GM18507 (cell line): ENCODE measurements at regions not wholly inside any gene's neighbourhood (a gene's known extent, or its start where the extent isn't known, plus 50 kb on each side); places are given as distances from the start of the nearest gene placed in this dataset.

Source experiments
- DNase-seq: peaks from one replicate; pipeline ENCODE4 v3.0.0; 2011; ENCODE audit warnings: low read depth; ENCODE audit not compliant: insufficient read length; ENCODE audit errors: extremely low spot score
- FAIRE-seq: peaks from 2 replicates; lab custom pipeline; 2011; peaks lifted over from hg19 to GRCh38; lab: Jason Lieb, UNC

DNA sequence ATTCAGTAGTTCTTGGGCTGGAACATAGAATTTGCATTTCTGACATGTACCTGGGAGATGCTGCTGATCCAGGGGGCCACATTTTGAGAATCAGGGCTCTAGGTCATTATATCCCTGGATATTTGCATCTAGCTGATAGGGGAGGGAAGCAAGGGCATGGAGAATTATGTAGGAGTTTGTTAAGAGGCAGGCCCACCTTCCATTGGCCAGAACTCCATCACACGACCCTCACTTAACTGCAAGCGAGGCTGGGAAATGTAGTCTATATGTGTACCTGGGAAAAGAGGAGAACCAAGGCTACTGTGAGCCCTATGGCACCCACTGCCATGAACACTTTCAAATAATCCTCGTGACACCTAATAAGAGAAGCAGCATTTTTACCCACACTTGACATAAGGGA is 657.6 kb downstream of the MED13L start:
- no peak for DNase-seq
- no peak for FAIRE-seq

DNA sequence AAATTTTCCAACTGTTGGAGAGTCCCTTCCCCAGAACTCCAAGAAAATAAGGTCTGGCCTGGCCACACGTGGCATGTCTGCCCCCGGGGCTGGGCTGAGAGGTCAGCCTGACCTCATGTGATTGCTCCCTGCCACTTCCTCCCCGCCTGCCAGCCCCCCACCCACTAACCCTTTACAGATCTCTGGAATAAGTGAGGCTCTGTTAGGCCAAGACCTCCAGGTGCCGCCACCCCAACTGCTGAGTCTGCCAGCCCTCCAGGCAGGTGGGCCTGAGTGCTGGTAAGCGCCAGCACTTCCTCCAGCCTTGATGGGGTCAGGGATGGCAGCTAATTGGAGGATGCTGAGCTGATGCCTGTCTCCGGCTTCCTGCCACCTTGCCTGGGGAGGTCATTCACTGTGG is 658.4 kb downstream of the MED13L start:
- FAIRE-seq = no peak
- DNase-seq = no peak

DNA sequence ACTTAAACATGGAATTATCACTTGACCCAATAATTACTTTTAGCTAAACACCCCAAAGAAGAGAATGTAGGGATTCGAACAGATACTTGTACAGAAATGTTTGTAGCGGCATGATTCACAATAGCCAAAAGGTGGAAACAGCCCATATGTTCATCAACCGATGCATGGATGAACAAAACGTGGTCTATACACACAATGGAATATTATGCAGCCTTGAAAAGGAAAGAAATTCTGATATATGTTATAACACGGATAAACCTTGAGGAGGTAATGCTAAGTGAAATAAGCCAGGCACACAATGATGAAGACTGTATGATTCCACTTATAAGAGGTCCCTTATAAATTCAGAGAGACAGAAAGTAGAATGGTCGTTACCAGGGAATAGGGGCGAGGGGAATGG is 659.4 kb downstream of the MED13L start:
- FAIRE-seq (no peak), DNase-seq (no peak)

DNA sequence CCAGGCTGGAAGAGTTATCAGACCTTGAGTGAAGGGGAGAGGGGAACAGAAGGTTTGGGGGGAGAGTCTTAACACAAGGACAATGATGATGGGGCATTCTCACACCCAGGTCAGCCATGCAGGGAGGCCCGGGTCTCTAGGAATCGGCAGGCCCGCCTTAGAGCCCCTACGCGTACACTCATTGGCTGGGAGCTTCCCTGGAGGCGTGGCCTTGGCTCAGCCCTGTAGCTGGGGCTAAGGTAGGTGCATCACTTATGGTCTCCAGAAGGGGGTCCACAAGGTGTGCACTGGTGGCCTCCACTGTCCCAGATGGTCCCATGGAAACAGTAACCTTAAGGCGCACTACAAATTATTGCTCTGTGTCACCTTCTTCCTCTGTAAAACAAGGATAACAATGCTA is 660.1 kb downstream of the MED13L start:
- FAIRE-seq (no peak), DNase-seq (no peak)

DNA sequence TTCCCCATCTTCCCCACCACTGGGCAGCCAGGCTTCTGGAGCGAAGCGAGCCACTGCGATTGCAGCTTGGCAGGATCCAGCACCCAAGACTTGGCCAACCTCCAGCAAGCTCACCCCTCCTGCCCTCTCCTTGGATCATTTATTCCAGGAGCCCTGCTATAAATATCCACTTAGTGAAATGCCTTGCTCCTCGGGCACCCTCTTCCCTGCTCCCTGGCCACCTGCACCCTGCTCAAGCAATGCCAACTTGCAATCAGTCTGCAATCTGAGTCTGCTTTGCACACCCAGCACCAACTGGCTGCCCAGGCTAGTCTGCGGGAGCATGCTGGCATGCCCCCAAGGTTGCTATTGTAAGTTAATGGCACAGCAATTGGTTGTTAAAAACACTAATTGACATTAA is 666.0 kb downstream of the MED13L start:
- FAIRE-seq (no peak), DNase-seq (no peak)

DNA sequence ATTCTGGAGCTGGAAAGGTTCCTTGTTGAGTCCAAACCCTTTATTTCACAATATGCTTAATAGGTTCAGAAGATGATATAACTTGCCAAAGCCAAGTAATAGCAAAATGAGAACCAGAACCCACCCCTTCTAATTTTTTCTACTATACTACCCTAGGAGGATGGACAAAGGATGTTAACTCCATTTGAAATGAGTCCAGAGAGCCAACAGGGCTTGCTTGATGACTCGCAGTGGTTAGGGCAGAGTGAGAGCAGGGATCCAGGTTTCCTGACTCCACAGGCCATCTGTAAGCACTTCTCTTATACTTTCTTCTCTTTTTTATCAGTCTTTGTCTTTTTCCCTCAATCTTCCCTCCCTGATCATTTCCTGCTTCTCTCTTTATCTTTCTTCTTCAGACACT is 668.1 kb downstream of the MED13L start:
- FAIRE-seq (no peak), DNase-seq (no peak)

DNA sequence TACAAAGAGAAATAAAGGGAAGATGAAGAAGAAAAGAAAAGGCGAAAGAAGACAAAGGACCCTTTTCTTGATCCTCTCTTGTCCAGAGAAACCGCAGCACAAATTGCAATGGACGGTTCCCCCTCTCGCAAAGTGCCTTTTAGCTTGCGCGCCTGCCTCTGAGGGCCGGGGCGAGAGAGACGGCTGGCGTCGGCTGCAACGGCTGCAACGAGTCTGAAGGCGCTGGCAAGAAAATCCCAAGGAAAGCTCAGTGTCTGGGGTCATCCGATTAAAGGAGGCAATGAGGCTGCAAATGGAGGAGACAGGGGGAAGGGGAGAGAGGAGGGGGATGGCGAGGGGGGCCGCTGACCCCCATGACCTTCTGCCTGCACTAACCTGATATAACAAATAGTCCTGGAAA is 671.5 kb downstream of the MED13L start:
- FAIRE-seq (no peak), DNase-seq (no peak)

DNA sequence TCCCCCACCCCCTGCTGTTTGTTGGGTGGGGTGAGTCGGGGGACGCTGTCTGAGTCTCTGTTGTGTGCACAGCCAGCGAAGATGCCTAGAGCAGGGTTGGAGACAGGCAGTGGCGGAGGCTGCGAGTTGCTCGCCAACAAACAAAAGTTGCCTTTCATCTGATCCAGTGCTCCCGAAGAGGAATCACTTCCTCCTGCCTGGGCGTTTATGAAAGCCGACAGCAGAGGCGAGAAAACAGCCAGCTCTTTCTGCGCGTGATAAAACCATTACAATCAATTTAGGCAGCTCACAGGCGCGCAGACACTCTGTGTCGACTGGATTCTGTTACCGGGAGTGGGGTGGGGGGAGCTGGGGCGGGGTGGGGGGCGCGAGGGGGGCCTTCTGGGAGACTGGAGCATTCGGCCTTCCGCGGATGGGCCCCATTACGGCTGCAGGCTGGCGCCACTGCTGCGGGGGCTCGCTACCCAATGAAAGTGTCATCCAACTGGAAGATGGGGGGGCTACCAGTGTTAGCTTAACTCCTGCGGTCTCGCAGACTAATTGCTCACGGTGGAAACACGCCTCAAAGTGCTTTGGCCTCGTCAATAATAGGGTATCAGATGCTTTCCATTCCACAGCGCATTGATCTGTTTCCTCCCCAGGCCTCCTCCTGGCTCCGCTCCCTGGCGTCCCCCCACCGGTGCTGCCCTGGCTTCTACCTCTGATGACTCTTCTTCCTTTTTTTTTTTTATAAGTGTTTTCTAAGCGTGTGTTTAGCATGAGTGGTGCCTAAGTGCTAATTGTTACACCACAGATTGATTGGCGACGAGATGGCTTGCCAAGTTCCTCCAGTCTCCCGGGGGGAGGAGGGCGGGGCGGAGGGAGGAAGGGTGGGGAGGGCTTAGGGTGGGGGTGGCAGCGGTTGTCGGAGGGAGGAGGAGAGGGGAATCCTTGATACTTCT is 678.4 kb downstream of the MED13L start:
- FAIRE-seq = no peak
- DNase-seq = no peak

DNA sequence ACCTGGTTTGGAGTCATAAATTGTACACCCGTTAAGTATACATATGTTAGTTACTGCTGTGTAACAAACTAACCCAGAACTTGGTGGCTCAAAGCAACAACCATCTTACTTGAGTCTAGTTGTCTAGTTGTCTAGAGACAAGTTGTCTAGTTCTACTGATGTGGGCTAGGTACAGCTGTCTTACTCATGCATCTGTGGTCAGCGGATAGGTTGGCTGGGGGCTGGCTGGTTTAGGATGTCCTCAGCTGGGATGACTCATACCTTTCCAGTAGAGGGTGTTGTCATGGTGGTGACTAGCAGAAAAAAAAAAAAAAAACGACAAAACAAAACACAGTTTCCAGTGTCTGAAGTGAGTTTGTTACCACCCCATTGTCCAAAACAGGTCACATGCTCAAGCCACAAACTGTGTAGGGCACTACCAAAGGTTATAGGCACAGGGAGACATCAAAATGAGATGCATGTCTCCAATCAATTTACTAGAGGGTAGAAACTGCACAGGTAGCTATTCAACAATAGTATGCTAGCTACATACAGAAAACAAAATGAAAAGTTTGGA is 680.3 kb downstream of the MED13L start:
- FAIRE-seq (no peak), DNase-seq (no peak)

DNA sequence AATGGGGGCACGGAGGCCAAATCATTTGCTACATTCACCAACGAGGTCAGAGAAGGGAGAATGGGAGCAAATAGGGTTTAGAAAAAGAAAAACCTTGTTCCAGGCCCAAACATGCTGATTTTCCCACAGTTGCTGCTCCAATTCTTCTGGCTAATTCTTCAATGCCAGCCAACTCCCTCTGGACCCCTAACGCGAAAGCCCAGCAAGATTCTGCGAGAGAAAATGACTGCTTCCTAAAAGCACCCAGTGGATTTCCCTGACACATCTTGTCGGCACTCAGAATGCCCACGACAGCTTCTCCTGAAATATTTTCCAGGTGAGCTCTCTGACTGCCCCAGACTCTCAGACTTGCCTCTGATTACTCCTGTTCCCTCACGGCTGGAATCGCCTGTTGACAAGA is 689.4 kb downstream of the MED13L start:
- no peak for DNase-seq
- no peak for FAIRE-seq

DNA sequence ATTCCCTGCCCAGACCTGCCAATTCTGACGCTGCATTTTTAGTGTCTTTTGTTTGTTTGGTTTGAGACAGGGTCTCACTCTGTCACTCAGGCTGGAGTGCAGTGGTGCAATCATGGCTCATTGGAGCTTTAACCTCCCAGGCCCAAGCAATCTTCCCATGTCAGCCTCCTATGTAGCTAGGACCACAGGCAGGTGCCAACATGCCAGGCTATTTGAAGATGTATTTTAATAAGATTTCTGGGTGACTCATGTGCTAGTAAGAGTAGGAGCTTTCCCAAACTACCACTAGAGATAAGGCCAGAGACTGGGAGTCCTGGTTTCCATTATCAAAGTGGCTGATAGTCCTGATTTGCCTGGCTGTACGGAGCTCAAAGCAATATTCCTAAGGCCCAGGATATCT is 693.3 kb downstream of the MED13L start:
- FAIRE-seq = no peak
- no peak for DNase-seq

DNA sequence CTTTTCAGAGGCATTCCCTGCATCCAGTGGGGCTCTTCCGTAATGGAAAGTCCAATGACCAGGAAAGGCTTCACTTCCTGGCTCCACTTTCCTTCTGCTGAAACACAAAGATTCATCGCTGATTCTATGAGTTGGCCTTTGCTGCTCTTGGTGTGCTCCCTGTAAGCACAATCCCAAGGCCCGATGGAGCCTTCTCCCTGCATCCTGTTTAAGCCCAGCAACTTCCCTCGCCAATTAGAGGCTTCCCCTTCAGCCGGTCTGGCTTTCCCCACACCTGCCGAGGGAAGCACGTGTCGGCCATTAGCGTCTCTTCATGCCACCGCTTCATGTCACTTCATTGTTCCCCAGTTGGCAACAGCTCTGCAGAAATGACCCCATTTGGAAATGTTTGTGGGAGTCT is 693.9 kb downstream of the MED13L start:
- FAIRE-seq = no peak
- DNase-seq = no peak

DNA sequence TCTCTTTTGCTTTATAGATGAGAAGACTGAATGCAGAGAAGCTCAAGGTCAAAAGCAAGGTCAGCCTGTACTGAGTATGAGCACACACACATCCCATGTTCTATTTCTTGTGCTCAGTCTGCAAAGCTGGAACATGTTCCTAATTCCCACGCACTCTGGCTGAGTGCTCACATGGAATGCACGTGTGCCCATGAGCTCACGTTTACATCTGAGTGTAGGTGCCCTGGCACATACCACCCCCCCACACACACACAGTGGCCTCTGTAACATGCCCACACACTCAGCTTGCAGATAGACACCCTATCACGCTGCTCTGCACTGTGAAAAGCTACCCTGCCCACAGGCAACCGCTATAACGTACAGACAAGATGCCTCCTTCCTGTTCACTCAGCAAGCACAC is 700.1 kb downstream of the MED13L start:
- DNase-seq (no peak), FAIRE-seq (no peak)

DNA sequence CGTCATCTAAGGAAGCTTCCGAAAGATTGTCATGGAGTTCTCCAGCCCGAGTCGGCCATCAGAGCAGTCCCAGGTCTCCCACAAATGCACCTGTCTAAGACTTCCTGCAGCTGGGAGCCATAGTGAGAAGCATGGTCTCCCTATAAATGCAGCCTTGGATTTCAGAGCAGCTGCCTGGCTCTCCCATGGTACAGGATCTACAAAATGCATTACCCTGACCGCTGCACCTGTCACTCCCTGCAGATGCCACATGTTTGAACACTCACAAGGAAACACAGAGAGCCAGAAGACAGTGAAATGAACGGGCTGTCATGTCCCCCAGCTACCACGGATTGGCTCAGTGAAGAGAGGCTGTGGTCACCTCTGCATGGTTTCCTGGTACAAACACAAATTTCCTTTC is 702.7 kb downstream of the MED13L start:
- no peak for FAIRE-seq
- DNase-seq = no peak

DNA sequence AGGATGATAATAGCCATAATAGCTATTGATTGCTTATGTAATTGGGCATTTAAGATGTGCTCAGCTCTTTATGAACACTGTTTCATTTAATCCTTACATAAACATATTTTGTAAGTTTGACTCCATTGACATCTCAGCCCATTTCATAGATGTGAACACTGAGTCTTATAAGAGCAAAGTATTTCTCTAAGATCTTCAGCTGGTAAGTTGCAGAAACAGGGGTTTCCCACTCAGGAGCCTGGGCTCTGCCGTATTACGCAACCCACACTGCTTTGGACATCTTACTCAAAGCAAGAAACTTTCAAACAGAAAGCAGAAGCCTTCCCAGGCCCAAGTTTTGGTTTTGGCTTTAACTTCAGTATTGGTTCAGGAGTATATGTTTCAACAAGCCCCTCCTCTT is 705.1 kb downstream of the MED13L start:
- FAIRE-seq (peak; percentile 56), DNase-seq (peak; percentile 15)

DNA sequence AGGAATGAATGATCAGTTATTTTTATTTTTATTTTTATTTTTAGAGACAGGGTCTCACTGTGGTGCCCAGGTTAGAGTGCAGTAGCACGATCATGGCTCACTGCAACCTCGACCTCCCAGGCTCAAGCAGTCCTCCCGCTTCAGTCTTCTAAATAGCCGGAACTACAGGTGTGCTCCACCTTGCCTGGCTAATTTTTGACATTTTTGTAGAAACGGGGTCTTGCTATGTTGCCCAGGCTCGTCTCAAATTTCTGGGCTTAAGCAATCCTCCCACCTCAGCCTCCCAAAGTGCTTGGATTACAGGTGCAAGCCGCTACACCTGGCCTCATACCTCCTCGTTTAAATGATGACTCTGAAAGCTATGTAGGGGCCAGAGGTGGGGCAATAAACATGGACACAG is 706.0 kb downstream of the MED13L start:
- FAIRE-seq (no peak), DNase-seq (no peak)

DNA sequence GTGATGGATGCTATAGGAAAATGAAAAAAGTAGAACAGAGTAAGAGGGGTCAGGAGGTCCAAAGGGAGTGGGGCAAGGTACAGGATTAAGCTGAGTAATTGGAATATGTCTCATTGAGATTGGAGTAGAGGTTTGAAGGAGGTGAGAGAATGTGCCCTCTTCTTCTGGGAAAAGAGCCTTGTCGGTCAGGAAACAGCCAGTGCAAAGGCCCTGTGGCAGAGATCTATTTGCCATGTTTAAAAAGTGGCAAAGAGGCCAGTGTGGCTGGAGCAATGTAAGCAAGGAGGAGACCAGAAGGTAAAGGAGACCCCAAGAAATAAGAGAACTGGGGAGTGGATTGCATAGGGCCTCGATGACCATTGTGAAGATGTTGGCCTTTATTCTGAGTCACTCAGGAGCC is 706.5 kb downstream of the MED13L start:
- FAIRE-seq = no peak
- DNase-seq = no peak

DNA sequence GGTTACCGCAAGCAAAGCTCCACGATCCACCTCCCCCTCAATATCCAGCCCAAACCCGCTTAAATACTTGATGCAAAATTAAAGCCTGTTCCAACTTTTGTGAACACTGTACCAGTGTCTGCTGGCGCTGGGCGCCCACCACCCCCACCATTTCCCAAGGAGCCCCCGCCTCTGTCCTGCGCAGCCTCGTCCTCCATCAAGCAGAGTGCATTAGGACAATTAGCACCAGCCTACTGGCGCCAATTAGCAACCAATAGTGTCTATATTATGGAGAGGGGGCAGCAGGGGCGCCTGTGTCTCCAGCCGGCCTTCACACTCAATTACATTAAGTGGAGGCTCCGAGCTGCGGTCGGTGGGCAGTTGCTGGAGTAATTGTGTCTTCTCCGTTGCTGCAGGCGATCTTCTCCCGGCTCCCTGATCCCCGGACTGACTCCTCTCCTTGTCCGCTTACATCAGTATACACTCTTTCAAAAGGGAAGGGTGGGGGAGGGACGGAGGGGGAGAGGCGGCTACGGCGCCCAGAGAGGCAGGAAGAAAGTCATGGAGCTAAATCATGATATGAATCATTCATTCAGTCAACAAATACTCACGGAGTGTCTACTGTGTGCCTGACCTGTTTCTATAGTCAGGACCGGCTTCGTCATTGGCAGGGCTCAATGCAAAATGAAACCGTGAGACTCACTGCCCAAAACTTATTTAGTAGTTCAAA is 707.3 kb downstream of the MED13L start:
- no peak for DNase-seq
- FAIRE-seq = no peak

DNA sequence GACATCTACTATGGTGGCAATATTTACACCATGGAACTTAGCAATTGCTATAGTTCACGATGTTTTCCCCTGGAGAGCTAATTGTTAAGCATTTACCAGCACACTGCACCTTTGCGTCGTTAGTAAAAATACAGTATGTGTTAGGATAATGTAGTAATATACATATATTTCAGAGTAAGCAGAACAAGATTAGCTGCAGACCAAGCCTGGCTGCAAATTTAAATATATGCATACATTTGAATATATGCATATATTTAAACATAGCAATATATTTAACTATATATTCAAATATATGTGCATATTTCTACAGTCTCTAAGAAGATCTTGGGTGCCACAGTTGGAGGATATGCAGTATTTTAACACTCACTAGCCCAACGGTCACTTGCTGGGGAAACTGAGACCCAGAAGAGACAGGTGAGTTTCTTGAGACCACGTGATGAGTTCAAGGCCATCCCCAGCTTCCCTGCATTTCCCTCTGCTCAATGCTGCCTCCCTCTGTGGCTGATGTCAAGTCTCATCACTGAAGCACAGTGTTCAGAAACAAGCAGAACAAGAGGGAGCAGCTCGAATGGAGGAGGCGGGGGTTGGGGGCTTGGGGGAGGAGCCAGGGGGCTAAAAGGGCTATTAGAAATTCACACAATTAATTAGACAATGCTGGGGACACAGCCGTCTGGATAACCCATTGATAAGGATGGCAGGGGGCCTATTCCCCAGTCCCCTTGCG is 708.0 kb downstream of the MED13L start:
- FAIRE-seq = no peak
- no peak for DNase-seq

DNA sequence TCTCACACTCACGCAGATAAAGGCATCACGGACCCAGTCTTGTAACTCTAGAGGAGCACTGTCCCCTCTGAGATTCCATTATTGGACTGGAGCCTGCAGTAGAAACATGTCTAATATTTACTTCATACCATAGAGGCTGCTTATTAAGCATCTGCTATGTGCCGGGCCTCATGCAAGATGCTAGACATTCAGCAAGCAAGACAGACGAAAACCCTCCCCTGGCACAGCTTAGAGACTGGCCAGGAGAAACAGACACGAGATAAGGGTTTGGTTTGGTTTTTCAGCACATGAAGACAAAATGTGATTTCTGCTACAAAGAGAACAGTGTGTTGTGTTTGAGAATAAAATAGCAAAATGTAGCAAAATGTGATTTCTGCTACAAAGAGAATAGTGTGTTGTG is 719.2 kb downstream of the MED13L start:
- FAIRE-seq = no peak
- DNase-seq = no peak
